Subcutaneous abdominal adipose tissue (tissue), 5 donors: ENCODE measurements at regions not wholly inside any gene's neighbourhood (a gene's known extent, or its start where the extent isn't known, plus 50 kb on each side); places are given as distances from the start of the nearest gene placed in this dataset.

Source experiments
- H3K27ac ChIP-seq: one replicate; pipeline ENCODE4 v1.7.0; 2013; ENCODE audit warnings: low read depth, mild to moderate bottlenecking, inconsistent platforms, low read length, moderate library complexity
- H3K27me3 ChIP-seq, 5 donors: one replicate each; pipeline ENCODE4 v1.7.0; 2013; ENCODE audit warnings: low read length in 5 of 5, inconsistent platforms in 1 of 5; ENCODE audit not compliant: control insufficient read depth in 5 of 5, insufficient read depth in 4 of 5
- H3K36me3 ChIP-seq, 5 donors: one replicate each; pipeline ENCODE4 v1.7.0; 2013; ENCODE audit warnings: low read length in 5 of 5; ENCODE audit not compliant: control insufficient read depth in 5 of 5, insufficient read depth in 5 of 5
- H3K4me1 ChIP-seq, 5 donors: one replicate each; pipeline ENCODE4 v1.7.0; 2013; ENCODE audit warnings: low read length in 5 of 5, mild to moderate bottlenecking in 3 of 5, moderate library complexity in 1 of 5; ENCODE audit not compliant: control insufficient read depth in 5 of 5, insufficient read depth in 5 of 5
- H3K4me3 ChIP-seq, 5 donors: one replicate each; pipeline ENCODE4 v1.7.0; 2013; ENCODE audit warnings: low read length in 5 of 5, low read depth in 1 of 5
- H3K9ac ChIP-seq, 5 donors: one replicate each; pipeline ENCODE4 v1.7.0; 2013; ENCODE audit warnings: low read length in 5 of 5, mild to moderate bottlenecking in 4 of 5, moderate library complexity in 3 of 5
- H3K9me3 ChIP-seq, 5 donors: one replicate each; pipeline ENCODE4 v1.7.0; 2013; ENCODE audit warnings: low read length in 5 of 5; ENCODE audit not compliant: control insufficient read depth in 5 of 5
- donor health status: healthy.
- donor health status: healthy.
- donor health status: healthy.
- donor health status: healthy.
- donor health status: healthy.

DNA sequence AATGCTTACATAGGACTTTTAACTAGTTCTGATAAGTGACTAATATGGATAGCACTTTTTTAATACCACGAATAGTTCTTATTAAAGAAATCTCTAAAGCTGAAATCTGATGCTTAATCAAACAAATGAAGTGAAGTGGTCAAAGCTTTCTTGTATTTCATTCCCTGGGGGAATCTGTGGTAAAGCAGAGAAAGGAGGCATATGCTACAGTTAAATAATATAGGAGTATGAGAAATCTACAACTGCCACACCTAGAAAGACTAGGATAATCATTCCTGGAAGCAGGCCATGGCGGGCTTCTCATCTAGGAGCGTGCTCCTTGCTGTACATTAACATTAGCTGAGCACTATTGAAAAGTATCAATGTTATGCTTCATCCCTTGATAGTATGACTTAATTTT, 835.7 kb downstream of the OTOL1 start:
- H3K36me3 ChIP-seq: no peaks in the 10 kb centered on the region
- H3K27ac ChIP-seq: no peak overlapping the region
- H3K27me3 ChIP-seq: no peaks in the 10 kb centered on the region
- no peak overlapping the region for H3K9ac ChIP-seq
- no peaks in the 10 kb centered on the region for H3K4me1 ChIP-seq
- H3K4me3 ChIP-seq: no peak overlapping the region
- H3K9me3 ChIP-seq: peaks cover 0 to 12% (median 2%) of the 10 kb centered on the region in 5 donors

DNA sequence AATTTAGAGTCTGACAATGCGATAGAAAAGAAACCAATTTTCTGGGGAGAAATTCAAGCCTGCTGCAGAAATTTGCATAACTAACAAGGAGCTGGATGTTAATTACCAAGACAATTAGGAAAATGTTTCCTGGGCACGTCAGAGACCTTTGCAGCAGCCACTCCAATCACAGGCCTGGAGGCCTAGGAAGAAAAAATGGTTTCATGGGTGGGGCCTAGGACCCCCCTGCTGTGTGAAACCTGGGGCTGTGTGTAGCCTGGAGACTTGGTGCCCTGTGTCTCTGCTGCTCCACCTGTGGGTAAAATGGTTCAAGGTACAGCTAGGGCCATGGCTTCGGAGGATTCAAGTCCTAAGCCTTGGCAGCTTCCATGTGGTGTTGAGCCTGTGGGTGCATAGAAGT, 837.9 kb downstream of the OTOL1 start:
- no peak overlapping the region for H3K27ac ChIP-seq
- H3K4me3 ChIP-seq: no peak overlapping the region
- no peak overlapping the region for H3K9ac ChIP-seq
- no peaks in the 10 kb centered on the region for H3K4me1 ChIP-seq
- H3K27me3 ChIP-seq: no peaks in the 10 kb centered on the region
- peaks cover 0 to 12% (median 2%) of the 10 kb centered on the region in 5 donors for H3K9me3 ChIP-seq
- H3K36me3 ChIP-seq: no peaks in the 10 kb centered on the region

DNA sequence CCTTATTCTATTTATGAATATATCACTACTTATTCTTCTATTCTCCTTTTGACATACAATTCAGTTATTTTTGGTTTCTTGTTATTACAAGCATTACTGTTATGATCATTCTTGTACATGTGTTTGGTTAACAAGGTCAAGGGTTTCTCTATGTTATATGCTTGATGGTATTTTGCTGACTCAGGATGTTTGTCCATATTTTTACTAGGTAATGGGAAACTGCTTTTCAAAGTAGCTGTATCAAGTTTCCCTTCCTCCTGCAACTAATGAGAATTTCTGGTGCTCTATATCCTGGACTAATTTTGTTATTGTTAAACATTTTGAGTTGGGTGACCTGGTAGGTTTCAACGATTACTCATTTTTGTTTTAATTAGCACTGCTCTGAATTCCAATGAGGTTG, 841.0 kb downstream of the OTOL1 start:
- Histone ChIP-seq H3K36me3 (no peaks in the 10 kb centered on the region), H3K27ac (no peak overlapping the region), H3K9ac (no peak overlapping the region), H3K4me1 (no peaks in the 10 kb centered on the region), H3K27me3 (no peaks in the 10 kb centered on the region), H3K9me3 (peaks cover 0 to 12% (median 2%) of the 10 kb centered on the region in 5 donors), H3K4me3 (no peak overlapping the region)

DNA sequence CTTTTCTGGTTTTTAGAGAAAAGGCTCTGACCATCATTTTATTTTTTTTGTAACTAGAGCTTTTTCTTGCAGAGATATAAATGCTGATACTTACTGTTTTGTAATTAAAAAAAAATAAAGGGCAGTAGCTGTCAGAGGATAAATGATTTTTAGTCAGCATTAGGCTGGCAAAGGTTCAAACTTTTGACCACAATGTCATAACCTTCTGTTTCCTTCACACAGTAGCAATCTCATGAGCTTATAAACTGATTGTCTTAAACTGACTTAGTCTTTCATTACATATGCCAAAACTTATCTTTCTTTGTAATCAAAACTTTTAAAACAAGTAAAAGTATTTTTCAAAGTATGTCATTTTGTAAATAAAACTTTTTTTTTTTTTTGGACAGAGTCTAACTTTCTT, 841.9 kb downstream of the OTOL1 start:
- Histone ChIP-seq H3K27me3 (no peaks in the 10 kb centered on the region), H3K9ac (no peak overlapping the region), H3K4me3 (no peak overlapping the region), H3K9me3 (peaks cover 0 to 12% (median 0%) of the 10 kb centered on the region in 5 donors), H3K4me1 (no peaks in the 10 kb centered on the region), H3K36me3 (no peaks in the 10 kb centered on the region), H3K27ac (no peak overlapping the region)

- Histone ChIP-seq H3K36me3 (no peaks in the 10 kb centered on the region), H3K9ac (no peak overlapping the region), H3K27ac (no peak overlapping the region), H3K4me3 (no peak overlapping the region), H3K4me1 (no peaks in the 10 kb centered on the region), H3K9me3 (no peaks in the 10 kb centered on the region), H3K27me3 (no peaks in the 10 kb centered on the region)
These were observed 852.3 kb downstream of the OTOL1 start for GRCh38 chr3:162348912-162349311.

- no peak overlapping the region for H3K4me3 ChIP-seq
- no peak overlapping the region for H3K27ac ChIP-seq
- no peaks in the 10 kb centered on the region for H3K36me3 ChIP-seq
- no peaks in the 10 kb centered on the region for H3K27me3 ChIP-seq
- H3K4me1 ChIP-seq: no peaks in the 10 kb centered on the region
- H3K9me3 ChIP-seq: no peaks in the 10 kb centered on the region
- no peak overlapping the region for H3K9ac ChIP-seq
These were observed 856.8 kb downstream of the OTOL1 start for GRCh38 chr3:162353414-162353813.

DNA sequence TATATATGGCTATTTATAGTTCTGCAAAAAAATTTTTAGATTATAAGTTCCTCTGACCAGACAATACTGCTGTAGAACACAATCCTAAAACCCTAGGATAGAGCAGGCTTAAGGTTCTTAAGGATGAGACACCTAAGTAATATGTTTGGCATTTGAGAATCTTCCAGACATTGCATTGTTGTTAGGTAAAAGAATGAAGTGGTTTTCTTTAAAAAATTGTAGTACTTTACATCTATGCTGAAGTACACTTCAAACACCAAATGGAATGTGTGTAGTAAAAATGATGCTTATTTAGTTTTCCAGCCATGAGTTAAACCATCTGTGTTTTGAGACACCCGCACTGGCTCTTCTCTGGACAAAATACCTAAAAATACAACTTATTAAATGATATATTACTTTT, 857.7 kb downstream of the OTOL1 start:
- no peaks in the 10 kb centered on the region for H3K9me3 ChIP-seq
- no peak overlapping the region for H3K27ac ChIP-seq
- no peaks in the 10 kb centered on the region for H3K27me3 ChIP-seq
- H3K4me3 ChIP-seq: no peak overlapping the region
- no peaks in the 10 kb centered on the region for H3K36me3 ChIP-seq
- no peaks in the 10 kb centered on the region for H3K4me1 ChIP-seq
- H3K9ac ChIP-seq: no peak overlapping the region

- no peak overlapping the region for H3K27ac ChIP-seq
- no peaks in the 10 kb centered on the region for H3K9me3 ChIP-seq
- H3K27me3 ChIP-seq: no peaks in the 10 kb centered on the region
- no peak overlapping the region for H3K9ac ChIP-seq
- H3K36me3 ChIP-seq: no peaks in the 10 kb centered on the region
- H3K4me3 ChIP-seq: no peak overlapping the region
- H3K4me1 ChIP-seq: no peaks in the 10 kb centered on the region
These were observed 868.6 kb downstream of the OTOL1 start for GRCh38 chr3:162365066-162365719.

GRCh38 chr3:162366166-162366766, 869.7 kb downstream of the OTOL1 start:
- Histone ChIP-seq H3K9me3 (no peaks in the 10 kb centered on the region), H3K4me1 (no peaks in the 10 kb centered on the region), H3K9ac (no peak overlapping the region), H3K4me3 (no peak overlapping the region), H3K36me3 (no peaks in the 10 kb centered on the region), H3K27me3 (no peaks in the 10 kb centered on the region), H3K27ac (no peak overlapping the region)

DNA sequence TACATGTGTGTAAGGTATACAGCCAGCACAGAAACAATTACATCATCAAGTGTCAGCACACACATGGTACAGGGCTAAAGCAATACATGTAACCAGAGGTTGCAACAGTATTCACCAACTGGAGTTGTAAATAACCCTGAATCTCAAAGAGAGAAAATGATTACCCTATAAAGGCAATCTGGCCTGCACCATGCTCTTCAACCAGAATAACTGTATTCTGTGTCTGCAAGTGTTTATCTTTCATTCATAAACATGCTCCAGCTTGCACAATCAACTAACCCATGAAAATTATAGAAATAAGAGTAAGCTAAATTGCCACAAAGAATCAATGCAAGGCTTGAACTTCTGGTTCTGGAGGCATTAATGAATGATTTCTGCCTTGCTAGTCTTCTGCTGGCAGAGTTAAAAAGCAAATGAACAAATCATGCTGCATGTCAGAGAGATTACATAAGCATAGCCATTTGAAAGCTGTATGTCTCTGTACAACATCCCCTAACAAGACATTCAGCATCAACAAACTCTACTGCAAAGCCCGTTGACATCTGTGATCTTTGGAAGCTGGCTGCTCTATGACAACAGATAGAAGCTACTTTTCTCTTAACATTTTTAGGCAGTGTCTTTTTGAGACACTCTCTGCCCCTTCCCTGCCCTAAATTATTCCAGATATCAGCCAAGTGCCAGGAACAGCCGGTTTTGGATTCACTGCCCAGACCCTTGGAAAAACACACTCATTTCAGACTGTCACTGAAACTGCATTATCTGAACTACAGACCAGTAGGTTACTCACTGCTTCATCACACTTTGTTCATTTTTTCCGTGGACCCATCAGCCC, 871.0 kb downstream of the OTOL1 start:
- H3K9ac ChIP-seq: no peak overlapping the region
- no peaks in the 10 kb centered on the region for H3K9me3 ChIP-seq
- no peaks in the 10 kb centered on the region for H3K27me3 ChIP-seq
- no peak overlapping the region for H3K4me3 ChIP-seq
- H3K4me1 ChIP-seq: no peaks in the 10 kb centered on the region
- no peak overlapping the region for H3K27ac ChIP-seq
- H3K36me3 ChIP-seq: no peaks in the 10 kb centered on the region
